OCI-M1 (cell line): ENCODE measurements at regions not wholly inside any gene's neighbourhood (a gene's known extent, or its start where the extent isn't known, plus 50 kb on each side); places are given as distances from the start of the nearest gene placed in this dataset.

Experiments
- DNase-seq: peaks from one replicate; lab custom pipeline; 2025; lab: John Stamatoyannopoulos, UW

- no peak for DNase-seq
Measured at GRCh38 chr5:5062525-5063302, 77.4 kb upstream of the ADAMTS16 start.

- DNase-seq: no peak
Measured at GRCh38 chr5:5063533-5063953, 76.6 kb upstream of the ADAMTS16 start.

- DNase-seq: no peak
Measured at GRCh38 chr5:5065472-5065871, 74.7 kb upstream of the ADAMTS16 start.

GRCh38 chr5:5066276-5067186, 73.6 kb upstream of the ADAMTS16 start:
- DNase-seq: no peak

GRCh38 chr5:5069851-5070250, 70.3 kb upstream of the ADAMTS16 start:
- no peak for DNase-seq

- DNase-seq: no peak
Measured at GRCh38 chr5:5071554-5071953, 68.6 kb upstream of the ADAMTS16 start.

GRCh38 chr5:5077236-5077635, 62.9 kb upstream of the ADAMTS16 start:
- DNase-seq: no peak

- no peak for DNase-seq
Measured at GRCh38 chr5:5078009-5078897, 61.9 kb upstream of the ADAMTS16 start.

GRCh38 chr5:5079876-5080275, 60.3 kb upstream of the ADAMTS16 start:
- DNase-seq: no peak

GRCh38 chr5:5080790-5081189, 59.3 kb upstream of the ADAMTS16 start:
- no peak for DNase-seq

GRCh38 chr5:5085381-5085780, 54.7 kb upstream of the ADAMTS16 start:
- DNase-seq: no peak

- no peak for DNase-seq
Measured at GRCh38 chr5:5089895-5090649, 50.1 kb upstream of the ADAMTS16 start.
